ENCODE measurements at regions not wholly inside any gene's neighbourhood (a gene's known extent, or its start where the extent isn't known, plus 50 kb on each side); places are given as distances from the start of the nearest gene placed in this dataset.
"Not testable (repeated sequence)": the region's sequence is repeated elsewhere in the genome, so short reads cannot be mapped to it uniquely, and the experiment has no call there.

- no peak overlapping the region for H3K27ac Mint-ChIP-seq
- peaks cover 7% of the 10 kb centered on the region for H3K9me3 Mint-ChIP-seq
- ChIA-PET POLR2A (no interaction called here), CTCF (no interaction called here)
- no peak for DNase-seq
- H3K27me3 Mint-ChIP-seq, result peaks cover 11% of the 10 kb centered on the region
- H3K36me3 Mint-ChIP-seq, result peaks cover 2% of the 10 kb centered on the region
- no peaks in the 10 kb centered on the region for H3K4me1 Mint-ChIP-seq (ENCODE audit: low read depth)
- intact Hi-C loops (cut with micrococcal nuclease), result no loop called here
- H3K4me3 Mint-ChIP-seq, result no peak overlapping the region
Observed at GRCh38 chr6:170067181-170067641, 223.7 kb downstream of the DLL1 start.

GRCh38 chr6:170066679-170067078 lies 224.2 kb downstream of the DLL1 start:
- H3K4me3 Mint-ChIP-seq, result no peak overlapping the region
- H3K9me3 Mint-ChIP-seq, result peaks cover 7% of the 10 kb centered on the region
- POLR2A ChIA-PET, result no interaction called here
- no peak for DNase-seq
- intact Hi-C loops (cut with micrococcal nuclease), result no loop called here
- peaks cover 2% of the 10 kb centered on the region for H3K36me3 Mint-ChIP-seq
- CTCF ChIA-PET, result no interaction called here
- H3K27me3 Mint-ChIP-seq, result peaks cover 9% of the 10 kb centered on the region
- no peaks in the 10 kb centered on the region for H3K4me1 Mint-ChIP-seq (ENCODE audit: low read depth)
- no peak overlapping the region for H3K27ac Mint-ChIP-seq

DNA sequence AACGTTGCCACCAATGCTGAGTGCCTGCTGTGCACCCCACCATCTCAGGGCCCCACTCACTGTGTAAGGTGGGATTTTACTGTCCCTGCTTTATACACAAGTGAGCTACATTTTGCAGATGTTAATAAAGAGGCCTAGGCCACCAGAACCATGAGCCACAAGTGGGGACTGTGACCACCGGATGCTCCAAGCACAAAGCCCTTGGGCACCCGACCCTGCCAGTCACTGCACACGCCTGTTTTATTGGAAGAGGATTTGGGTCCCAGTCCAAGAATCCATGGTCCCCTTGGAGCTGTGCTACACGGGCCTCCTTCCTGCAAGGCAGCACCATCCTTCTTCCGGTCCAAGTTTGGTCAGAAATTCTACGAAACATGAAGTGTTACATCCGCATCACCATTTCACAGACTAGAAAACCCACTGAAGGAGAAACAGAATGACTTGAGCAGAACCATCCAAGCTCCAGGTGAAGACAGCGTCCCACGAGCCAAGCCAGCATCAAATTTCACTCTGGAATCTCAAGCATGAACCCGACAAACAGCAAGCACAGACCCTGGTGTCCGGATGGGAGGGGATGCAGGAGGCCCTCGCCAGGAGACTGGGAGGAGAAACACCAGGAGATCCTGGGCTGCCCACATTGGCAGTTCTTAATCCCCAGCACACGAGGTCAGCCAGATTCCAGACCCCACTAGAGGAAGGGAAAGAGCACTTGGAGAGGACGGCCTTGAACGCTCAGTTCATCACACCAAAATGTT lies 226.9 kb downstream of the DLL1 start:
- H3K27me3 Mint-ChIP-seq, result no peaks in the 10 kb centered on the region
- H3K9me3 Mint-ChIP-seq, result no peaks in the 10 kb centered on the region
- H3K4me3 Mint-ChIP-seq, result no peak overlapping the region
- ChIA-PET CTCF (no interaction called here), POLR2A (no interaction called here)
- intact Hi-C loops (cut with micrococcal nuclease), result no loop called here
- H3K36me3 Mint-ChIP-seq, result no peaks in the 10 kb centered on the region
- no peak for DNase-seq
- no peak overlapping the region for H3K27ac Mint-ChIP-seq
- H3K4me1 Mint-ChIP-seq (ENCODE audit: low read depth), result no peaks in the 10 kb centered on the region

DNA sequence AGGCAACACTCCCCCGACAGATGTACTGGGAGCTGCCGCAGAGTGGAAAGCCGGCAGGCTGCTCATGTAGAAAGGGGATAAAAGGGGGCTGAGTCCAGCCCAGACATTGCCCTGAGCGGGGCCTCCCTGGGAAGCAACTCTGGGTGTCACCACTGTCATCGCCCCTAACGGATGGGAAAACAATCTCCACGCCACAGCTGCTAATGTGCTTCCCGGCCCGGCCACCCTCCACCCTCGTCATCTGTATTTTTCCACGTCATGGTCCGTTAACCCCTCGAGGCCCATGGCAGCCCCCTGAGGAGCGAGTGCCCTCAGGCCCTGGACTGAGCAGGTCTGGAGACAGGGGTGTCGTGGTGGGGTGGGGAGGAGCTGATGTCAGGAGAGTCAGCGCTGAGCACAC lies 227.4 kb downstream of the DLL1 start:
- H3K9me3 Mint-ChIP-seq, result no peaks in the 10 kb centered on the region
- no peak for DNase-seq
- no peaks in the 10 kb centered on the region for H3K27me3 Mint-ChIP-seq
- intact Hi-C loops (cut with micrococcal nuclease), result no loop called here
- ChIA-PET POLR2A (no interaction called here), CTCF (no interaction called here)
- no peak overlapping the region for H3K27ac Mint-ChIP-seq
- no peaks in the 10 kb centered on the region for H3K4me1 Mint-ChIP-seq (ENCODE audit: low read depth)
- H3K36me3 Mint-ChIP-seq, result no peaks in the 10 kb centered on the region
- H3K4me3 Mint-ChIP-seq, result no peak overlapping the region

DNA sequence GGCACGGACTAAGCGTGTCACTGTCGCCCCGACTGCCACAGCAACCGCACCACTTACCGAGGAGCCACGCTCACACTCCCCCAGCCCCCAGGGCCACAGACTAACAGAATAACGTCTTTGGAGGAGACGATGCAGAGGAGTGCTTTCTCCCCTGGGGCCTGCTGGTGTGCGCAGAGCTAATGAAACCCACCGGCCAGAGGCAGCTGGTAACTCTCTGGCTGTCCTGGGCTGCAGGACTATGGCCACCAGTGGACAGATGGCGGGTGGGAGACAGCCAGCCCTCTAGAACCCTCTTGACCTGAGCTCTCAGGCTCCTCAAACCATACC lies 228.0 kb downstream of the DLL1 start:
- H3K4me1 Mint-ChIP-seq (ENCODE audit: low read depth), result no peaks in the 10 kb centered on the region
- POLR2A ChIA-PET, result no interaction called here
- intact Hi-C loops (cut with micrococcal nuclease), result no loop called here
- no peaks in the 10 kb centered on the region for H3K9me3 Mint-ChIP-seq
- CTCF ChIA-PET, result no interaction called here
- H3K4me3 Mint-ChIP-seq, result no peak overlapping the region
- no peaks in the 10 kb centered on the region for H3K36me3 Mint-ChIP-seq
- no peak overlapping the region for H3K27ac Mint-ChIP-seq
- H3K27me3 Mint-ChIP-seq, result no peaks in the 10 kb centered on the region
- no peak for DNase-seq

GRCh38 chr6:170062209-170062914 lies 228.5 kb downstream of the DLL1 start:
- no peak overlapping the region for H3K27ac Mint-ChIP-seq
- DNase-seq, result no peak
- POLR2A ChIA-PET, result no interaction called here
- no peaks in the 10 kb centered on the region for H3K9me3 Mint-ChIP-seq
- H3K27me3 Mint-ChIP-seq, result no peaks in the 10 kb centered on the region
- no peaks in the 10 kb centered on the region for H3K36me3 Mint-ChIP-seq
- CTCF ChIA-PET, result no interaction called here
- no peak overlapping the region for H3K4me3 Mint-ChIP-seq
- no peaks in the 10 kb centered on the region for H3K4me1 Mint-ChIP-seq (ENCODE audit: low read depth)
- intact Hi-C loops (cut with micrococcal nuclease), result no loop called here

GRCh38 chr6:170058878-170059485 lies 231.9 kb downstream of the DLL1 start:
- Mint-ChIP-seq H3K4me3 (no peak overlapping the region), H3K4me1 (ENCODE audit: low read depth) (no peaks in the 10 kb centered on the region), H3K36me3 (no peaks in the 10 kb centered on the region), H3K9me3 (no peaks in the 10 kb centered on the region), H3K27me3 (no peaks in the 10 kb centered on the region), H3K27ac (no peak overlapping the region)
- CTCF ChIA-PET, result no interaction called here
- intact Hi-C loops (cut with micrococcal nuclease), result no loop called here
- POLR2A ChIA-PET, result no interaction called here
- no peak for DNase-seq

DNA sequence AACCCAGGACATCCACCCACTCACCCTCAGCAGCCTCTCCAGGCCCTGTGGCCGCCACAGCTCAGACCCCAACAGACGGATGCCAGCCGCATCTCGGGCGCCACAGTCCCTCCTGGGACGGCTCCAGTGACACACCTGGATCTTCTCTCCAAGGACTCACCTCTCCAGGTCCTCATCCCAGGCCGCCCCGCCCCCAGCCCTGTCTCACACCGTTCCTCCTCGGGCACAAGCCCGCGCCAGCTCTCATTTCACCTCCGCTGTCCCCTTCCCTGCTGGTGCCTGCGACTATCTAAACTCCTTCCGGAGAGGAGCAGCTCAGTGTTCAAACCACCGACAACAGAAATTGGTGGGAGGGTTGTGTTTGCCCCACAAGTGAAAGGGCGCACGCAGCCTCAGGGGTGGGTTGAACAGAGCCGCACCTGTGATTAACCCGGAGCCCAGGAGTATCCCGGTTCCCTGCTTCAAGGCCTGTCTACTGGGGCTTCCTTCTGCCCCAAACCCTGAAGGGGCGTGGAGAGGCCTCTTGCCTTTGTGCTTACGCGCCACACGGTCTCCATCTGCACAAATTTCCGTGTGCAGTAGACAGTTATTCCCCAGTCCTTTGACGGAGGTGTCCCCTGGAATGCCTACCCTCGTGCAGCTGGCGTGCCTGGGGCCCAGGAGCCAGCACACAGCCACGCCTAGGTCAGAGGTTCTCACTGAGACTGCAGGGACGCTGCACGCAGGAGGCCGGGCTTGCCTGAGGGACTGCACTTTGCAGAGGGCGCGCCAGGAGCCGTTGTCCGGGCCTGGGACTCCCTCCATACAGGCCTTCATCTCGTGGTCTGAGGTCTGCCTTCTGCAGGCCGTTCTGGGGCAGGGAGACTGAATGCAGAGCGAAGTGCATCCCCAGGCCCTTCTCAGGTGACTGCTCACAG lies 232.7 kb downstream of the DLL1 start:
- ChIA-PET CTCF (no interaction called here), POLR2A (no interaction called here)
- intact Hi-C loops (cut with micrococcal nuclease), result no loop called here
- no peaks in the 10 kb centered on the region for H3K4me1 Mint-ChIP-seq (ENCODE audit: low read depth)
- no peak overlapping the region for H3K4me3 Mint-ChIP-seq
- no peaks in the 10 kb centered on the region for H3K27me3 Mint-ChIP-seq
- H3K36me3 Mint-ChIP-seq, result no peaks in the 10 kb centered on the region
- DNase-seq, result no peak
- no peak overlapping the region for H3K27ac Mint-ChIP-seq
- no peaks in the 10 kb centered on the region for H3K9me3 Mint-ChIP-seq

DNA sequence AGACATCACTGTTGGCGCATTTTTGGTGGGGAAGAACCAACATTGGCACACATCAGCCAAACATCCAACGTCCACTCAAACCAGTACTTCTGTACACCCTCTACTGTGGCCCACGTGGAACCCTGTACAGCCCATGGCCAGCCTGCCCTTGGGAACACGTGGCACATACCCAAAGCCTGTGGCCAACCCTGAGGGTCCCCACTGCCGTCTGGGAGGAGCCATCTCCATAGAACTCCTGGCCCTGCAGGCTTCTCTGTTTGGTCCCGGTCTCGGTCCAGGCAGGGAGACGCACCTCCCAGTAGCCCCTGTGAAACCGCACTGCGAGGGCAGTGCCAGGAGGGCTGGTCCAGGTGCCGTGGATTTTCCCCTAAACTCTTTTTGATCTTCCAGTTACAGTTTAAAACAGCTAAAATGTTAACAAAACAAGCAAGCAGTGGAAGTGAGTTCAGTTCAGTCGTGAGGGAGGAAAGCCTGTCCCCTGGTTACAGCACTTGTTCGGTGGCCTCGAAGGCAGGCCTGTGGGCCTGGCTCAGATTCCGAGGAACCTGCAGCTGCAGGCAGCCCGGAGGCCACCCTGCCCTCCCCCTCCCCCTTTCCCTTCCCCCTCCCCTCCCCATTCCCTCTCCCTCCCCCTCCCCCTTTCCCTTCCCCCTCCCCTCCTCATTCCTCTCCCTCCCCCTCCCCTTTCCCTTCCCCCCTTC lies 233.7 kb downstream of the DLL1 start:
- intact Hi-C loops (cut with micrococcal nuclease), result no loop called here
- Mint-ChIP-seq H3K4me3 (no peak overlapping the region), H3K4me1 (ENCODE audit: low read depth) (no peaks in the 10 kb centered on the region), H3K9me3 (no peaks in the 10 kb centered on the region), H3K27ac (no peak overlapping the region), H3K36me3 (no peaks in the 10 kb centered on the region), H3K27me3 (no peaks in the 10 kb centered on the region)
- no peak for DNase-seq
- CTCF ChIA-PET, result no interaction called here
- POLR2A ChIA-PET, result no interaction called here

- no peaks in the 10 kb centered on the region for H3K4me1 Mint-ChIP-seq (ENCODE audit: low read depth)
- intact Hi-C loops (cut with micrococcal nuclease), result no loop called here
- no peak overlapping the region for H3K4me3 Mint-ChIP-seq
- CTCF ChIA-PET, result no interaction called here
- H3K9me3 Mint-ChIP-seq, result no peaks in the 10 kb centered on the region
- no peak overlapping the region for H3K27ac Mint-ChIP-seq
- no peaks in the 10 kb centered on the region for H3K36me3 Mint-ChIP-seq
- POLR2A ChIA-PET, result no interaction called here
- no peaks in the 10 kb centered on the region for H3K27me3 Mint-ChIP-seq
- no peak for DNase-seq
Observed at GRCh38 chr6:170056278-170056711, 234.6 kb downstream of the DLL1 start.

GRCh38 chr6:170055797-170056196 lies 235.1 kb downstream of the DLL1 start:
- POLR2A ChIA-PET; DNase-seq; intact Hi-C loops (cut with micrococcal nuclease); H3K4me3 Mint-ChIP-seq; H3K36me3 Mint-ChIP-seq; H3K27ac Mint-ChIP-seq; CTCF ChIA-PET; H3K9me3 Mint-ChIP-seq; H3K27me3 Mint-ChIP-seq; H3K4me1 Mint-ChIP-seq (ENCODE audit: low read depth): not testable (repeated sequence)
